ENCODE measurements at regions not wholly inside any gene's neighbourhood (a gene's known extent, or its start where the extent isn't known, plus 50 kb on each side); places are given as distances from the start of the nearest gene placed in this dataset.
"Not testable (repeated sequence)": the region's sequence is repeated elsewhere in the genome, so short reads cannot be mapped to it uniquely, and the experiment has no call there.

- no peak for DNase-seq (ENCODE audit: low read depth)
- FAIRE-seq: no peak
- TF ChIP-seq, protein P1, sequence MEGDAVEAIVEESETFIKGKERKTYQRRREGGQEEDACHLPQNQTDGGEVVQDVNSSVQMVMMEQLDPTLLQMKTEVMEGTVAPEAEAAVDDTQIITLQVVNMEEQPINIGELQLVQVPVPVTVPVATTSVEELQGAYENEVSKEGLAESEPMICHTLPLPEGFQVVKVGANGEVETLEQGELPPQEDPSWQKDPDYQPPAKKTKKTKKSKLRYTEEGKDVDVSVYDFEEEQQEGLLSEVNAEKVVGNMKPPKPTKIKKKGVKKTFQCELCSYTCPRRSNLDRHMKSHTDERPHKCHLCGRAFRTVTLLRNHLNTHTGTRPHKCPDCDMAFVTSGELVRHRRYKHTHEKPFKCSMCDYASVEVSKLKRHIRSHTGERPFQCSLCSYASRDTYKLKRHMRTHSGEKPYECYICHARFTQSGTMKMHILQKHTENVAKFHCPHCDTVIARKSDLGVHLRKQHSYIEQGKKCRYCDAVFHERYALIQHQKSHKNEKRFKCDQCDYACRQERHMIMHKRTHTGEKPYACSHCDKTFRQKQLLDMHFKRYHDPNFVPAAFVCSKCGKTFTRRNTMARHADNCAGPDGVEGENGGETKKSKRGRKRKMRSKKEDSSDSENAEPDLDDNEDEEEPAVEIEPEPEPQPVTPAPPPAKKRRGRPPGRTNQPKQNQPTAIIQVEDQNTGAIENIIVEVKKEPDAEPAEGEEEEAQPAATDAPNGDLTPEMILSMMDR (IDR thresholded peaks at IDR 0.05; ENCODE audit: insufficient read depth, low read length, severe bottlenecking): no peak
- Histone ChIP-seq H3K27me3 (ENCODE audit: control insufficient read depth, insufficient read depth, low read length) (no peaks in the 10 kb centered on the region), H3K36me3 (ENCODE audit: control insufficient read depth, insufficient read depth, low read length) (no peaks in the 10 kb centered on the region), H3K4me3 (ENCODE audit: low read depth, low read length) (no peak overlapping the region)
Measured at GRCh38 chr6:27119761-27120160, 127.7 kb upstream of the PRSS16 start.

- H3K27me3 ChIP-seq (ENCODE audit: control insufficient read depth, insufficient read depth, low read length): no peaks in the 10 kb centered on the region
- DNase-seq (ENCODE audit: low read depth) (no peak), FAIRE-seq (no peak)
- TF ChIP-seq, protein P1 (IDR thresholded peaks at IDR 0.05; ENCODE audit: insufficient read depth, low read length, severe bottlenecking): no peak
- no peak overlapping the region for H3K4me3 ChIP-seq (ENCODE audit: low read depth, low read length)
- H3K36me3 ChIP-seq (ENCODE audit: control insufficient read depth, insufficient read depth, low read length): no peaks in the 10 kb centered on the region
Measured at GRCh38 chr6:27121640-27122039, 125.9 kb upstream of the PRSS16 start.

DNA sequence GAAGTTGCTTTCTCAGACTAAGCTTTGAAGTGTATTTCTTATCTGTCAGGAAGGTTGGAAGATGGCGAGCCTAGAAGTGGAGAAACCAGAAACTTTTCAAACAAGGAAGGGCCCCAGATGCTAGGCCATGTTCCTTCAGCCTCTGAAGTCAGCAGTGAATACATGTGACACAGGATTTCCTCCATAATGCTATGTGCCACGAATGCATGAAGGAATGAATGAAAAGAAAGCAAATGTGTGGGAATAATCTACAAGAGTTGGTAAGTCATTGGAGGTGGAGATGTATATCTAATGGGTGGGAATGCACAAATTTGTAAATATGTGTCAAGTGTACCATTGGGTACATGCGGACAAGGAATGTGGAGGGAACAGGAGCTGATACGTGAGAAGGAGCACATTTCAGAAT lies 123.2 kb upstream of the PRSS16 start:
- Histone ChIP-seq H3K4me3 (ENCODE audit: low read depth, low read length) (no peak overlapping the region), H3K27me3 (ENCODE audit: control insufficient read depth, insufficient read depth, low read length) (no peaks in the 10 kb centered on the region), H3K36me3 (ENCODE audit: control insufficient read depth, insufficient read depth, low read length) (no peaks in the 10 kb centered on the region)
- TF ChIP-seq, protein P1 (IDR thresholded peaks at IDR 0.05; ENCODE audit: insufficient read depth, low read length, severe bottlenecking): no peak
- DNase-seq (ENCODE audit: low read depth) (no peak), FAIRE-seq (no peak)

GRCh38 chr6:27126046-27126814 lies 121.3 kb upstream of the PRSS16 start:
- no peaks in the 10 kb centered on the region for H3K27me3 ChIP-seq (ENCODE audit: control insufficient read depth, insufficient read depth, low read length)
- no peak for DNase-seq (ENCODE audit: low read depth)
- FAIRE-seq: no peak
- H3K36me3 ChIP-seq (ENCODE audit: control insufficient read depth, insufficient read depth, low read length): no peaks in the 10 kb centered on the region
- no peak overlapping the region for H3K4me3 ChIP-seq (ENCODE audit: low read depth, low read length)
- TF ChIP-seq, protein P1 (IDR thresholded peaks at IDR 0.05; ENCODE audit: insufficient read depth, low read length, severe bottlenecking): no peak

DNA sequence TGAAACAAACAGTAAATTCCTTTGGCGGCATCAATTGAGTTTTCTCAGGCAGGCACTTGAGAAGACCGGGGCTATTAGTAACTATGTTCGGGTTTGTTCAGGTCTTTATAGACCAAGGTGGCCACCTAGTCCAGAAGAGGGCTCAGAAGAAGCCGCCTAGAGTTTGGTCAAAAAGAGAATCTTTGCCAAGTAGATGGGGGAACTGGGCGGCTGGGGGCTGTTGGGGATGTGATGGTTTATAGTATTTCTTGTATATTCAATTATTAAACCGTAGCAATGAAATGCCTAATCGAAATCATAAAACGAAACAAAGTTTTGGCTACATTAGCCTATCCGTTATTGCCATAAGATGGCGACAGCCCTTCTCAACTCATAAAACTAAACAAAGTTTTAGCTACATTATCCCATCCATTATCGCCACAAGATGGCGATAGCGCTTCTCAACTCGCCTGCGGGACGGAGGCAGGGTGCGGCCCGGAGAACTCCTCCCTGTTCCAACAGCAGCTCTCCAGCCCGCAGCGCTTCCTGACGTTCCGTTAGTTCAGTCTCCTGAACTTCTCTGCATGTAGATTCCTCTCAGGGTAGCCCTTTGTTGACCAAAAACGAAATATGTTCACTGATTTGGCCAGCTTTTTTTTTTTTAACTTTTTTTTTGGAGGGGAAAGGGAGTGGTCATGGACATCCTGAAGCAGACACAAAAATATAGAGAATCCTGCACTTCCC lies 120.5 kb upstream of the PRSS16 start:
- no peaks in the 10 kb centered on the region for H3K27me3 ChIP-seq (ENCODE audit: control insufficient read depth, insufficient read depth, low read length)
- DNase-seq (ENCODE audit: low read depth) (peak; percentile 83), FAIRE-seq (peak; percentile 62)
- no peaks in the 10 kb centered on the region for H3K36me3 ChIP-seq (ENCODE audit: control insufficient read depth, insufficient read depth, low read length)
- TF ChIP-seq, protein P1 (IDR thresholded peaks at IDR 0.05; ENCODE audit: insufficient read depth, low read length, severe bottlenecking): peak; percentile 79
- H3K4me3 ChIP-seq (ENCODE audit: low read depth, low read length): no peak overlapping the region

- not testable (repeated sequence) for H3K27me3 ChIP-seq (ENCODE audit: control insufficient read depth, insufficient read depth, low read length); H3K4me3 ChIP-seq (ENCODE audit: low read depth, low read length); FAIRE-seq; H3K36me3 ChIP-seq (ENCODE audit: control insufficient read depth, insufficient read depth, low read length); DNase-seq (ENCODE audit: low read depth)
Measured at GRCh38 chr6:27127874-27128273, 119.6 kb upstream of the PRSS16 start.

Data from bronchial epithelial cell (primary cell).